ENCODE measurements at regions not wholly inside any gene's neighbourhood (a gene's known extent, or its start where the extent isn't known, plus 50 kb on each side); places are given as distances from the start of the nearest gene placed in this dataset.

DNA sequence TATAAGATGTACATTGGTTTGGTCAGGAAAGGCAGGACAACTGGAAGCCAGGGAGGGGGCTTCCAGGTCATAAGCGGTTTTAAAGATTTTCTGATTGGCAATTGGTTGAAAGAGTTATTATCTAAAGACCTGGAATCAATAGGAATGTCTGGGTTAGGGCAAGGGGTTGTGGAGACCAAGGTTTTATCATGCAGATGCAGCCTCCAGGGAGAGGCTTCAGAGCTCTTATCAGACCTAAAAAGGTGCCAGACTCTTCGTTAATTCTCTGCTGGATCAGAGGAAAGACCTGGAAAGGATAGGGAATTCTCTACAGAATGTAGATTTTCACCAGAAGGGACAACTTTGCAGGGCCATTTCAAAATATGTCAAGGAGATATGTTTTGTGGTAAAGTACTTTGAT is 62.8 kb downstream of the BEX3 start:
- TF ChIP-seq, protein P1, sequence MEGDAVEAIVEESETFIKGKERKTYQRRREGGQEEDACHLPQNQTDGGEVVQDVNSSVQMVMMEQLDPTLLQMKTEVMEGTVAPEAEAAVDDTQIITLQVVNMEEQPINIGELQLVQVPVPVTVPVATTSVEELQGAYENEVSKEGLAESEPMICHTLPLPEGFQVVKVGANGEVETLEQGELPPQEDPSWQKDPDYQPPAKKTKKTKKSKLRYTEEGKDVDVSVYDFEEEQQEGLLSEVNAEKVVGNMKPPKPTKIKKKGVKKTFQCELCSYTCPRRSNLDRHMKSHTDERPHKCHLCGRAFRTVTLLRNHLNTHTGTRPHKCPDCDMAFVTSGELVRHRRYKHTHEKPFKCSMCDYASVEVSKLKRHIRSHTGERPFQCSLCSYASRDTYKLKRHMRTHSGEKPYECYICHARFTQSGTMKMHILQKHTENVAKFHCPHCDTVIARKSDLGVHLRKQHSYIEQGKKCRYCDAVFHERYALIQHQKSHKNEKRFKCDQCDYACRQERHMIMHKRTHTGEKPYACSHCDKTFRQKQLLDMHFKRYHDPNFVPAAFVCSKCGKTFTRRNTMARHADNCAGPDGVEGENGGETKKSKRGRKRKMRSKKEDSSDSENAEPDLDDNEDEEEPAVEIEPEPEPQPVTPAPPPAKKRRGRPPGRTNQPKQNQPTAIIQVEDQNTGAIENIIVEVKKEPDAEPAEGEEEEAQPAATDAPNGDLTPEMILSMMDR (IDR thresholded peaks at IDR 0.05) = no peak
- TF ChIP-seq EZH2 (IDR thresholded peaks at IDR 0.05) (no peak), EZH2phosphoT487 (IDR thresholded peaks at IDR 0.05) (no peak)

All from neural progenitor cell (in vitro differentiated cells).